ENCODE measurements at regions not wholly inside any gene's neighbourhood (a gene's known extent, or its start where the extent isn't known, plus 50 kb on each side); places are given as distances from the start of the nearest gene placed in this dataset.

DNA sequence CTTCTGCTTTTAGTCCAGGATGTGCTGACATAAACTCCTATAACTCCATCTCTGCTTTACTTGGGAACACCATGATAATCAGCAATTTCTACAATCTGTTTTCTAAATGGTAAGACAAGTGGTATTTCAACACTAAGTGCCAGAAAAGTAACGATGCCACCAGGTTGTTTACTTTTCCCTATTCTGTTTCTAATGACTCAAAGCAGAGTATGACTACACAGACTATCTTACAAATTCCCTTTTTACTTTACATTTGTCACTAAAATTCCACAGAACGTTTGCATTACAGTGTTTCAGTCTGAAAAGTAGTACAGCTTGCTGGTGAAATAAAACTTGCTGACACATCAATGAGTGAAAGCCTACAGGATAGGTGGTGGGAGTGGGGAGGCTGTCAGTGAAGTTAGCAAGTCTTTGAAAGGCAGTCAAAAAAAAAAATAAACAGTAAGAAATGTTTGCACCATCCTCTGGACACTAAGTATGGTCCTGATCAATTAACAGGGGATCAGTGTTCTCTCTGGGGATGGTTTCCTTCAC is 186.5 kb downstream of the LURAP1L start:
- DNase-seq (ENCODE audit: low spot score) = no peak
- POLR2A ChIA-PET (ENCODE audit: low non-redundant PET) = no interaction called here
- CTCF ChIA-PET = no interaction called here
- H3K27ac ChIP-seq = no peak overlapping the region
- TF ChIP-seq CTCF (conservative IDR thresholded peaks at IDR 0.05; ENCODE audit: low read depth) = no peak

DNA sequence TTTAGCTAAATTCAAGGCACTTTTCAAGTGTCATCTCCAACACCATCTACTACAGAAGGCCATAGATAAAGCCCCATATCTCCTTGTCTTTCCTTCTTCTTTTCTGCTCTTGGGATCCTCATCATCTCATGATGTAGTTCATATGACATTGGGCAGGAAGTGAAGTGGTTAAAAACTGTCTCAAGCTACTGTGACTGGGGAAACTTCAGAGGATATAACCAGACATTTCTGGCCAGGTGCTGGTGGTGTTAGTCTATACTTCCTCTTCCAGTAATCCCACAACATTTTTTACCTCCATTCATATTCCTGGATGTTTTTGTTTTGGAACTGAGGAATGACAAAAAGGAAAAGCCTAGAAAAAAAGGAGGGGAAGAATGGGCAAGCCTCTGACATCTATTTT is 188.7 kb downstream of the LURAP1L start:
- no peak for TF ChIP-seq CTCF (conservative IDR thresholded peaks at IDR 0.05; ENCODE audit: low read depth)
- H3K27ac ChIP-seq = no peak overlapping the region
- ChIA-PET POLR2A (ENCODE audit: low non-redundant PET) (no interaction called here), CTCF (no interaction called here)
- DNase-seq (ENCODE audit: low spot score) = no peak

- CTCF ChIA-PET = no interaction called here
- H3K27ac ChIP-seq = no peak overlapping the region
- no peak for TF ChIP-seq CTCF (conservative IDR thresholded peaks at IDR 0.05; ENCODE audit: low read depth)
- DNase-seq (ENCODE audit: low spot score) = no peak
- POLR2A ChIA-PET (ENCODE audit: low non-redundant PET) = no interaction called here
Observed at GRCh38 chr9:12964271-12964670, 189.5 kb downstream of the LURAP1L start.

- DNase-seq (ENCODE audit: low spot score) = no peak
- H3K27ac ChIP-seq = no peak overlapping the region
- POLR2A ChIA-PET (ENCODE audit: low non-redundant PET) = no interaction called here
- no peak for TF ChIP-seq CTCF (conservative IDR thresholded peaks at IDR 0.05; ENCODE audit: low read depth)
- CTCF ChIA-PET = no interaction called here
Observed at GRCh38 chr9:12965303-12965702, 190.5 kb downstream of the LURAP1L start.

DNA sequence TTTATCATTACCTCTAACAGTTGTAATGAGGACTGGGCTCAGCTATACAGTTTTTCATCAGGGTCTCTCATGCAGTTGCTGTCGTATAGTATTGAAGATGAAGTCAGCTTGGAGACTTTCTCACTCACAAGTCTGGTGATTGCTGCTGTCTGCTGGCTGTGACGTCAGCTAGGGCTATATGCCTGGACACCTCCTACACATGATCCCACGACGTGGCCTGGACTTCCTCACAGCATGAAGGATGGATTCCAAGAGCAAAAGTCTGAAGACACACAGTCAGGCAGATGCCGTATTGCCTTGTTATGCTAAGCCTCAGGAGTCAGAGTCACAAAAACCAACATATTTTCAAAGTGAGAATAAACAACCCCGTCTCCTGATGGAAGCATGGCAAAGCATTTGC is 193.3 kb downstream of the LURAP1L start:
- DNase-seq (ENCODE audit: low spot score) = no peak
- no peak overlapping the region for H3K27ac ChIP-seq
- ChIA-PET POLR2A (ENCODE audit: low non-redundant PET) (no interaction called here), CTCF (no interaction called here)
- no peak for TF ChIP-seq CTCF (conservative IDR thresholded peaks at IDR 0.05; ENCODE audit: low read depth)

DNA sequence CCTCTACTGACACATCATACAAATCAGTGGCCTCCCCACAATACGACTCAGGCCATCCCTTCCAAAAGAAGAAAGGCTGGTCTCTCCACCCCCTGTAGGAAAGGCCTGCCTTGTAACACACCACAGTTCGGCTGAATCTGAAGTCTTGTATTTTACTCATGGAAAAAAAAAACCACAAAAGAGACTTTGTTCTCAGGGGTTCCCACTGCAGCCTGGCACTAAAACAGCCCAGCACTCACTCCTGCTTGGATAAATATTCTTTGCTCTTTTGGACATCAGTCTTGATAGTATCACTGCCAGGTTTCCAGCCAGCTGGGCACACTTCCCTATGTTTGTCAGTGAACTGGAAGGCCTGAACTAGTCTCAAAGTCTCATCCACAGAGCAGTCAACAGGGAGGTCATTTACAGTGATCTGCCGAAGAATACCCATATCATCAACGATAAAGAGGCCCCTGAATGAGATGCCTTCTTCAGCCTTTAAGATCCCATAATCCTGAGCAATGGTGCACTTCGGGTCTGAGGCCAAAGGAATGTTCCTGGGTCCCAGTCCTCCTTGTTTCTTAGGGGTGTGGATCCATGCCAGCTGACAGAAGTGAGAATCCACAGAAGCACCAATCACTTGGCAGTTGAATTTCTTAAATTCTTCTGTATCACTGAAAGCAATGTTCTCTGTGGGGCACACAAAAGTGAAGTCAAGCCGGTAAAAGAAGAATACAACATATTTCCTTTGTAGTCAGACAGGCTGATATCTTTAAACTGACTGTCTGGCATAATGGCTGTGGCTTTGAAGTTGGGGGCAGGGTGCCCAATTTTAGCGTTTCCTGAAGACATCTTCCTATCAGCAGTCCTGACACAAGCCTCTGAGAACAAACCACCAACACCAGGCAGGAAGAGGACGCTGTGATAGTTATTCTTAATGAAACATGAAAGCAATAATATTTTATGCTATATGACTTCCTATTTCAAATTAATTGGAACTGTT is 198.1 kb downstream of the LURAP1L start:
- no peak for TF ChIP-seq CTCF (conservative IDR thresholded peaks at IDR 0.05; ENCODE audit: low read depth)
- ChIA-PET CTCF (no interaction called here), POLR2A (ENCODE audit: low non-redundant PET) (no interaction called here)
- no peak for DNase-seq (ENCODE audit: low spot score)
- H3K27ac ChIP-seq = no peak overlapping the region
